ENCODE measurements at regions not wholly inside any gene's neighbourhood (a gene's known extent, or its start where the extent isn't known, plus 50 kb on each side); places are given as distances from the start of the nearest gene placed in this dataset.

- no peak for DNase-seq
Measured at GRCh38 chr13:64847767-64848166, 2382.4 kb downstream of the PCDH9 start.

GRCh38 chr13:64845110-64845509 lies 2385.0 kb downstream of the PCDH9 start:
- DNase-seq = no peak

- no peak for DNase-seq
Measured at GRCh38 chr13:64819081-64819480, 2411.1 kb downstream of the PCDH9 start.

- DNase-seq = no peak
Measured at GRCh38 chr13:64817691-64818090, 2412.4 kb downstream of the PCDH9 start.

GRCh38 chr13:64810750-64811149 lies 2419.4 kb downstream of the PCDH9 start:
- no peak for DNase-seq

GRCh38 chr13:64808704-64809103 lies 2421.4 kb downstream of the PCDH9 start:
- DNase-seq = no peak

GRCh38 chr13:64801768-64802167 lies 2428.4 kb downstream of the PCDH9 start:
- DNase-seq = no peak

- DNase-seq = no peak
Measured at GRCh38 chr13:64798422-64798821, 2431.7 kb downstream of the PCDH9 start.

GRCh38 chr13:64793592-64793991 lies 2436.5 kb downstream of the PCDH9 start:
- no peak for DNase-seq

- DNase-seq = no peak
Measured at GRCh38 chr13:64793131-64793530, 2437.0 kb downstream of the PCDH9 start.

- no peak for DNase-seq
Measured at GRCh38 chr13:64791373-64791772, 2438.8 kb downstream of the PCDH9 start.

GRCh38 chr13:64782466-64782865 lies 2447.7 kb downstream of the PCDH9 start:
- DNase-seq = no peak

- no peak for DNase-seq
Measured at GRCh38 chr13:64778002-64778401, 2452.1 kb downstream of the PCDH9 start.

GRCh38 chr13:64774915-64775314 lies 2455.2 kb downstream of the PCDH9 start:
- no peak for DNase-seq

GRCh38 chr13:64770743-64771142 lies 2459.4 kb downstream of the PCDH9 start:
- DNase-seq = no peak

- DNase-seq = no peak
Measured at GRCh38 chr13:64767054-64767453, 2463.1 kb downstream of the PCDH9 start.

GRCh38 chr13:64765636-64766035 lies 2464.5 kb downstream of the PCDH9 start:
- DNase-seq = no peak

GRCh38 chr13:64758521-64759244 lies 2471.5 kb downstream of the PCDH9 start:
- DNase-seq = no peak

- DNase-seq = no peak
Measured at GRCh38 chr13:64756621-64757020, 2473.5 kb downstream of the PCDH9 start.

- no peak for DNase-seq
Measured at GRCh38 chr13:64755961-64756360, 2474.2 kb downstream of the PCDH9 start.

- no peak for DNase-seq
Measured at GRCh38 chr13:64753233-64754000, 2476.7 kb downstream of the PCDH9 start.

- DNase-seq = no peak
Measured at GRCh38 chr13:64749301-64749700, 2480.8 kb downstream of the PCDH9 start.

GRCh38 chr13:64746845-64747244 lies 2483.3 kb downstream of the PCDH9 start:
- DNase-seq = no peak

GRCh38 chr13:64740493-64740892 lies 2489.6 kb downstream of the PCDH9 start:
- no peak for DNase-seq

GRCh38 chr13:64725492-64725891 lies 2504.6 kb downstream of the PCDH9 start:
- no peak for DNase-seq

Measured in CD4-positive, alpha-beta T cell treated with Interleukin-12 subunit alpha and Interleukin-12 subunit beta, for 1 hour (primary cell).